ENCODE measurements at regions not wholly inside any gene's neighbourhood (a gene's known extent, or its start where the extent isn't known, plus 50 kb on each side); places are given as distances from the start of the nearest gene placed in this dataset.

DNA sequence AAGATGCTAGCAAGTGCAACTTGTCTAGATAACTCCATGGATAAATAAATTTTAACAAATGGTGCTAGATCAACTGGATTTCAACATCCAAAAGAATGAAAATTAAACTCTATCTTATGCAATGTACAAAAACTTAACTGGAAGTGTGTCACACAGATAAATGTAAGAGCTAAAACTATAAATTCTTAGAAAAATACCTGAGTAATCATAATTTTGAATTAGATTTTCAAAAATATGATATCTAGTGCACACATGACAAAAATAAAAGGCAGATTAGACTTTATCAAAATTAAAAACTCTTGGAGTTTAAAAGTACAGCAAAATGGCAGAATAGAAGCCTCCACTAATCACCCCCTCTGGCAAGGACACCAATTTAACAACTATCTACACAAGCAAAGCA is 1791.2 kb upstream of the CDH6 start:
- no peak overlapping the region for H3K27ac ChIP-seq
- no peak overlapping the region for H3K4me3 ChIP-seq
- no peaks in the 10 kb centered on the region for H3K4me1 ChIP-seq
- H3K36me3 ChIP-seq: no peaks in the 10 kb centered on the region
- intact Hi-C loops (cut with DNase I; ENCODE audit: low total_unique reads): no loop called here
- H3K27me3 ChIP-seq: no peaks in the 10 kb centered on the region
- TF ChIP-seq POLR2A (IDR thresholded peaks at IDR 0.05) (no peak), POLR2AphosphoS5 (IDR thresholded peaks at IDR 0.05) (no peak)
- TF ChIP-seq, protein P1, sequence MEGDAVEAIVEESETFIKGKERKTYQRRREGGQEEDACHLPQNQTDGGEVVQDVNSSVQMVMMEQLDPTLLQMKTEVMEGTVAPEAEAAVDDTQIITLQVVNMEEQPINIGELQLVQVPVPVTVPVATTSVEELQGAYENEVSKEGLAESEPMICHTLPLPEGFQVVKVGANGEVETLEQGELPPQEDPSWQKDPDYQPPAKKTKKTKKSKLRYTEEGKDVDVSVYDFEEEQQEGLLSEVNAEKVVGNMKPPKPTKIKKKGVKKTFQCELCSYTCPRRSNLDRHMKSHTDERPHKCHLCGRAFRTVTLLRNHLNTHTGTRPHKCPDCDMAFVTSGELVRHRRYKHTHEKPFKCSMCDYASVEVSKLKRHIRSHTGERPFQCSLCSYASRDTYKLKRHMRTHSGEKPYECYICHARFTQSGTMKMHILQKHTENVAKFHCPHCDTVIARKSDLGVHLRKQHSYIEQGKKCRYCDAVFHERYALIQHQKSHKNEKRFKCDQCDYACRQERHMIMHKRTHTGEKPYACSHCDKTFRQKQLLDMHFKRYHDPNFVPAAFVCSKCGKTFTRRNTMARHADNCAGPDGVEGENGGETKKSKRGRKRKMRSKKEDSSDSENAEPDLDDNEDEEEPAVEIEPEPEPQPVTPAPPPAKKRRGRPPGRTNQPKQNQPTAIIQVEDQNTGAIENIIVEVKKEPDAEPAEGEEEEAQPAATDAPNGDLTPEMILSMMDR (IDR thresholded peaks at IDR 0.05): no peak
- peaks cover 0 to 41% of the 10 kb centered on the region in 2 donors for H3K9me3 ChIP-seq
- no peak for DNase-seq (ENCODE audit: low spot score in 2 of 2)

DNA sequence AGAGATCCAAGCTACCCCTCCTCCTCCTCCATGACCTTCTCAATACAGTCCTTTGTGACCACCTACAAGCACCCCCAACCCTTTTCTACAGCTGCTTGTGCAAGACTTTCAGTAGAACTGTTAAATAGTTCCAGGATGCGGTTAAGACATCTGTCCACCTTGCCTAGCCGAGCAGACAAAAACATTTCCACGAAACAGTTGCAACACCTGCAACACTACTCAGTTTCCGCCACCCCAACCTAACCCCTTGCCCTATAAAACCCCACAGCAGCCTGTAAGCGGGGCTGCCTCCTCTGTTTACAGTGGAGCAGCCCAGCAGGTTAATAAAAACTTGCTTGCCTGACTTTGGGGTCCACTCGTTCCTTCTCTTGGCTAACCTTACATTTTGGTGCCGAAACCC is 1803.5 kb upstream of the CDH6 start:
- DNase-seq (ENCODE audit: low spot score in 2 of 2): no peak
- no peaks in the 10 kb centered on the region for H3K27me3 ChIP-seq
- H3K9me3 ChIP-seq: peaks cover 0 to 4% of the 10 kb centered on the region in 2 donors
- TF ChIP-seq, protein P1 (IDR thresholded peaks at IDR 0.05): no peak
- TF ChIP-seq POLR2A (IDR thresholded peaks at IDR 0.05) (no peak), POLR2AphosphoS5 (IDR thresholded peaks at IDR 0.05) (no peak)
- H3K4me3 ChIP-seq: no peak overlapping the region
- intact Hi-C loops (cut with DNase I; ENCODE audit: low total_unique reads): no loop called here
- no peaks in the 10 kb centered on the region for H3K4me1 ChIP-seq
- no peak overlapping the region for H3K27ac ChIP-seq
- H3K36me3 ChIP-seq: no peaks in the 10 kb centered on the region

DNA sequence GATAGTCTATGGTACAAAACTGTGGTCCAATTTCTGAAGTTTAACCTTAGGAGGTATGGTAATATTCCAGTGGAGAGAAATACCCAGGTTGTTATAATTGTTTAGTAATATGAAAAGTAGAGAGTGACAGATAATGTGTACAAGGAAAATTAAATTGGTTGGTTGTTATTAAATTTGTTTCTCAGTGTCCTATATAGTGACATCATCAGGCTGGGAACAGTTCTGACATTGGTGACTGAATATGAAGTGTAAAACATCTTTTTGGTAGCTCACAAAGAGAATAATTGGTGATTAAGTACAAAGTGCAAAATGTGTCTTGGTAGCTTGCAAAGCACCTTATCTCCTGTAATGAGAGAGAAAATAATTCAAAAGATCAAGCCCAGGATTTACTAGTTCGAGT is 1806.1 kb upstream of the CDH6 start:
- no peaks in the 10 kb centered on the region for H3K4me1 ChIP-seq
- TF ChIP-seq POLR2A (IDR thresholded peaks at IDR 0.05) (no peak), POLR2AphosphoS5 (IDR thresholded peaks at IDR 0.05) (no peak)
- TF ChIP-seq, protein P1 (IDR thresholded peaks at IDR 0.05): no peak
- no peak overlapping the region for H3K27ac ChIP-seq
- H3K27me3 ChIP-seq: no peaks in the 10 kb centered on the region
- no peak for DNase-seq (ENCODE audit: low spot score in 2 of 2)
- peaks cover 0 to 4% of the 10 kb centered on the region in 2 donors for H3K9me3 ChIP-seq
- no peak overlapping the region for H3K4me3 ChIP-seq
- intact Hi-C loops (cut with DNase I; ENCODE audit: low total_unique reads): no loop called here
- H3K36me3 ChIP-seq: no peaks in the 10 kb centered on the region

DNA sequence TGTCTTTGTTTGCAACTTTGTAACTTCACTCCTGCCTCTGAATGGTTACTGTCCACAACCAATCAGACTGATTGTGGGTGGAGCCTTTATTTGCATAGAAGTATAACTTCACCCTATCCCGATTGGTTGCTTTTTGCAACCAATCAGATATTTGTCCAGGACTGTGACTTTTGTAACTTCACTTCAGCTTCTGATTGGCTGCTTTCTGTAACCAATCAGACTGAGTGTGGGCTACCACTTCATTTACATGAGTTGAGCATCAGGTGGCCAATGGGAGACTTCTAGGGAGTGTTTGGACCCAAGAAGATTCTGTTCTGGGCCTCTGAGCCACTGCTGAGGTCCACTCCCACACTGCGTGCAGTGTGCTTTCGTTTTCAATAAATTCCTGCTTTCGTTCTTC is 1810.7 kb upstream of the CDH6 start:
- TF ChIP-seq, protein P1 (IDR thresholded peaks at IDR 0.05): no peak
- TF ChIP-seq POLR2A (IDR thresholded peaks at IDR 0.05) (no peak), POLR2AphosphoS5 (IDR thresholded peaks at IDR 0.05) (no peak)
- H3K9me3 ChIP-seq: no peaks in the 10 kb centered on the region
- H3K4me1 ChIP-seq: no peaks in the 10 kb centered on the region
- intact Hi-C loops (cut with DNase I; ENCODE audit: low total_unique reads): no loop called here
- H3K27ac ChIP-seq: no peak overlapping the region
- H3K4me3 ChIP-seq: no peak overlapping the region
- DNase-seq (ENCODE audit: low spot score in 2 of 2): no peak
- H3K36me3 ChIP-seq: no peaks in the 10 kb centered on the region
- H3K27me3 ChIP-seq: no peaks in the 10 kb centered on the region

DNA sequence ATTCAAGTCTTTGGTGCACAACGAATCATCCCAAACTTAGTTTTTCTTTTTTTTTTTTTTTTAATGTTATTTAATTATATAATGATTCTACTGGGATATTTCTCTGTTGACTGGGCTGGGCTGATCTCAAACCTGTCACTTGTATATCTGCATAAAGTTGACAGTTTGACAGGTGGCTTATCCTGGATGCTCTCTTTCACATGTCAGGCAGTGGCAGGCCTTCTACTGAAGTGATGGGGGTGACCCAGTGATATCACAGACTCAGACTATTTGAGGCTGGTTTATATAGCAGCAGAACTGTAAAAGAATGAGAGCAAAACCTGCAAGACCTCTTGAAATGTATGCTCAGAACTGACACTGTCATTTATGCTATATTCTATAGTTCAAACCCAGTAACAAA is 1813.5 kb upstream of the CDH6 start:
- H3K27ac ChIP-seq: no peak overlapping the region
- H3K4me3 ChIP-seq: no peak overlapping the region
- H3K27me3 ChIP-seq: no peaks in the 10 kb centered on the region
- TF ChIP-seq POLR2A (IDR thresholded peaks at IDR 0.05): no peak
- TF ChIP-seq, protein P1 (IDR thresholded peaks at IDR 0.05): no peak
- no peak for TF ChIP-seq POLR2AphosphoS5 (IDR thresholded peaks at IDR 0.05)
- DNase-seq (ENCODE audit: low spot score in 2 of 2): no peak
- intact Hi-C loops (cut with DNase I; ENCODE audit: low total_unique reads): loop anchor here (2.0 kb wide), 1 partner anchor 35 kb away; no protein-coding TSS in a partner anchor
- H3K36me3 ChIP-seq: no peaks in the 10 kb centered on the region
- no peaks in the 10 kb centered on the region for H3K9me3 ChIP-seq
- H3K4me1 ChIP-seq: no peaks in the 10 kb centered on the region
